ENCODE measurements at regions not wholly inside any gene's neighbourhood (a gene's known extent, or its start where the extent isn't known, plus 50 kb on each side); places are given as distances from the start of the nearest gene placed in this dataset.

- TF ChIP-seq, protein P1, sequence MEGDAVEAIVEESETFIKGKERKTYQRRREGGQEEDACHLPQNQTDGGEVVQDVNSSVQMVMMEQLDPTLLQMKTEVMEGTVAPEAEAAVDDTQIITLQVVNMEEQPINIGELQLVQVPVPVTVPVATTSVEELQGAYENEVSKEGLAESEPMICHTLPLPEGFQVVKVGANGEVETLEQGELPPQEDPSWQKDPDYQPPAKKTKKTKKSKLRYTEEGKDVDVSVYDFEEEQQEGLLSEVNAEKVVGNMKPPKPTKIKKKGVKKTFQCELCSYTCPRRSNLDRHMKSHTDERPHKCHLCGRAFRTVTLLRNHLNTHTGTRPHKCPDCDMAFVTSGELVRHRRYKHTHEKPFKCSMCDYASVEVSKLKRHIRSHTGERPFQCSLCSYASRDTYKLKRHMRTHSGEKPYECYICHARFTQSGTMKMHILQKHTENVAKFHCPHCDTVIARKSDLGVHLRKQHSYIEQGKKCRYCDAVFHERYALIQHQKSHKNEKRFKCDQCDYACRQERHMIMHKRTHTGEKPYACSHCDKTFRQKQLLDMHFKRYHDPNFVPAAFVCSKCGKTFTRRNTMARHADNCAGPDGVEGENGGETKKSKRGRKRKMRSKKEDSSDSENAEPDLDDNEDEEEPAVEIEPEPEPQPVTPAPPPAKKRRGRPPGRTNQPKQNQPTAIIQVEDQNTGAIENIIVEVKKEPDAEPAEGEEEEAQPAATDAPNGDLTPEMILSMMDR (IDR thresholded peaks at IDR 0.05) = no peak
- TF ChIP-seq POLR2A (IDR thresholded peaks at IDR 0.05) (no peak), POLR2AphosphoS5 (IDR thresholded peaks at IDR 0.05) (no peak)
Observed at GRCh38 chr9:89718651-89719050, 113.8 kb downstream of the GADD45G start.

All from upper lobe of left lung (tissue), 4 donors.